PFSK-1 (cell line): ENCODE measurements at regions not wholly inside any gene's neighbourhood (a gene's known extent, or its start where the extent isn't known, plus 50 kb on each side); places are given as distances from the start of the nearest gene placed in this dataset.

Source experiments
- FOXP2 ChIP-seq: optimal IDR thresholded peaks from 2 replicates; pipeline ENCODE3; 2011; ENCODE audit warnings: borderline replicate concordance, control low read depth, inconsistent platforms; ENCODE audit not compliant: insufficient read depth; ENCODE audit errors: extremely low read length, extremely low read depth
- POLR2AphosphoS5 ChIP-seq: IDR thresholded peaks from 2 replicates; pipeline ENCODE4 v1.6.1; 2012; ENCODE audit warnings: low read depth, mild to moderate bottlenecking, control low read depth, low read length, moderate library complexity
- SIN3A ChIP-seq: IDR thresholded peaks from 2 replicates; pipeline ENCODE4 v1.6.1; 2012; ENCODE audit warnings: mild to moderate bottlenecking, low read length, moderate library complexity, borderline replicate concordance; ENCODE audit not compliant: insufficient read depth
- TAF1 ChIP-seq: IDR thresholded peaks from 2 replicates; pipeline ENCODE4 v1.6.1; 2012; ENCODE audit warnings: low read length, control low read depth, borderline replicate concordance; ENCODE audit not compliant: insufficient read depth
- TF ChIP-seq, protein P1 (sequence below), 2 experiments: IDR thresholded peaks; 2 replicates each; pipeline versions ENCODE4 v1.6.1 to v1.8.0; 2011 to 2012; ENCODE audit warnings: low read depth in 2 of 2, low read length in 2 of 2, control low read depth in 1 of 2, inconsistent platforms in 1 of 2, mild to moderate bottlenecking in 1 of 2, moderate library complexity in 1 of 2; ENCODE audit not compliant: insufficient read depth in 1 of 2

DNA sequence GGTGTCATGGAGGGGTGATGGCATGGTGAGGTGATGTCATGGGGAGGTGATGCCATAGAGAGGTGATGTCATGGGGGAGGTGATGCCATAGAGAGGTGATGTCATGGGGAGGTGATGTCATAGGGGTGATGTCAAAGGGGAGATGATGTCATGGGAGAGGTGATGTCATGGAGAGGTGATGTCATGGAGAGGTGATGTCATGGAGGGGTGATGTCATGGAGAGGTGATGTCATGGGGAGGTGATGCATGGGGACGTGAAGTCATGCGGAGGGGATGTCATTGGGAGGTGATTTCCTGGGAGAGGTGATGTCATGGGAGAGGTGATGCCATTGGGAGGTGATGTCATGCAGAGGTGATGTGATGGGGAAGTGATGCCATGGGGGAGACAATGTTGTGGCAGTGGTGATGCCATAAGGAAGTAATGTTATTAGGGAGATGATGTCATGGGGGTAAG is 92.1 kb upstream of the C1orf174 start:
- TF ChIP-seq FOXP2 (no peak), POLR2AphosphoS5 (no peak), SIN3A (no peak), TAF1 (no peak)
- TF ChIP-seq, protein P1, sequence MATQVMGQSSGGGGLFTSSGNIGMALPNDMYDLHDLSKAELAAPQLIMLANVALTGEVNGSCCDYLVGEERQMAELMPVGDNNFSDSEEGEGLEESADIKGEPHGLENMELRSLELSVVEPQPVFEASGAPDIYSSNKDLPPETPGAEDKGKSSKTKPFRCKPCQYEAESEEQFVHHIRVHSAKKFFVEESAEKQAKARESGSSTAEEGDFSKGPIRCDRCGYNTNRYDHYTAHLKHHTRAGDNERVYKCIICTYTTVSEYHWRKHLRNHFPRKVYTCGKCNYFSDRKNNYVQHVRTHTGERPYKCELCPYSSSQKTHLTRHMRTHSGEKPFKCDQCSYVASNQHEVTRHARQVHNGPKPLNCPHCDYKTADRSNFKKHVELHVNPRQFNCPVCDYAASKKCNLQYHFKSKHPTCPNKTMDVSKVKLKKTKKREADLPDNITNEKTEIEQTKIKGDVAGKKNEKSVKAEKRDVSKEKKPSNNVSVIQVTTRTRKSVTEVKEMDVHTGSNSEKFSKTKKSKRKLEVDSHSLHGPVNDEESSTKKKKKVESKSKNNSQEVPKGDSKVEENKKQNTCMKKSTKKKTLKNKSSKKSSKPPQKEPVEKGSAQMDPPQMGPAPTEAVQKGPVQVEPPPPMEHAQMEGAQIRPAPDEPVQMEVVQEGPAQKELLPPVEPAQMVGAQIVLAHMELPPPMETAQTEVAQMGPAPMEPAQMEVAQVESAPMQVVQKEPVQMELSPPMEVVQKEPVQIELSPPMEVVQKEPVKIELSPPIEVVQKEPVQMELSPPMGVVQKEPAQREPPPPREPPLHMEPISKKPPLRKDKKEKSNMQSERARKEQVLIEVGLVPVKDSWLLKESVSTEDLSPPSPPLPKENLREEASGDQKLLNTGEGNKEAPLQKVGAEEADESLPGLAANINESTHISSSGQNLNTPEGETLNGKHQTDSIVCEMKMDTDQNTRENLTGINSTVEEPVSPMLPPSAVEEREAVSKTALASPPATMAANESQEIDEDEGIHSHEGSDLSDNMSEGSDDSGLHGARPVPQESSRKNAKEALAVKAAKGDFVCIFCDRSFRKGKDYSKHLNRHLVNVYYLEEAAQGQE (IDR thresholded peaks at IDR 0.05; ENCODE audit: insufficient read depth in 1 of 2, low read depth in 2 of 2, low read length in 2 of 2): no peak

DNA sequence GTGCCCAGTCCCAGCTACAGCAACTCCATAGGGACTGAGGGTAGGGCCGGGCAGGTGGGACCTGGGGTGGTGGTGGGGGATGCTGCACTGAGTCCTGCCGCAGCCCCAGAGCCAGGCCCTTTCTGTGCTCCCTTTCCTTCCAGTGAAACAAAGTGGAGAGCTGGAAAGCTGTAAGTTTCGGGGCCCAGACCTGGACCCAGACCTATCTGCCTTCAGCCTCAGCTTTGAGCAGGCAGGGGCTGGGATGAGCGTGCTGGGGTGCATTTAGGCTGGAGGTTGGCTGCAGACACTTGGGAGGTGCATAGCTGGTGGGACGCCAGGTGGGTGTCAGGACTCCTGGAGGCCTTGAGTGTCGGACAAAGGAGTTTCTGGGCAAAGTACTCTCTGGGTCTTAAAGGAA is 92.7 kb upstream of the C1orf174 start:
- TF ChIP-seq TAF1: no peak
- no peak for TF ChIP-seq SIN3A
- no peak for TF ChIP-seq POLR2AphosphoS5
- TF ChIP-seq, protein P1 (IDR thresholded peaks at IDR 0.05; ENCODE audit: insufficient read depth in 1 of 2, low read depth in 2 of 2, low read length in 2 of 2): no peak
- TF ChIP-seq FOXP2: no peak

DNA sequence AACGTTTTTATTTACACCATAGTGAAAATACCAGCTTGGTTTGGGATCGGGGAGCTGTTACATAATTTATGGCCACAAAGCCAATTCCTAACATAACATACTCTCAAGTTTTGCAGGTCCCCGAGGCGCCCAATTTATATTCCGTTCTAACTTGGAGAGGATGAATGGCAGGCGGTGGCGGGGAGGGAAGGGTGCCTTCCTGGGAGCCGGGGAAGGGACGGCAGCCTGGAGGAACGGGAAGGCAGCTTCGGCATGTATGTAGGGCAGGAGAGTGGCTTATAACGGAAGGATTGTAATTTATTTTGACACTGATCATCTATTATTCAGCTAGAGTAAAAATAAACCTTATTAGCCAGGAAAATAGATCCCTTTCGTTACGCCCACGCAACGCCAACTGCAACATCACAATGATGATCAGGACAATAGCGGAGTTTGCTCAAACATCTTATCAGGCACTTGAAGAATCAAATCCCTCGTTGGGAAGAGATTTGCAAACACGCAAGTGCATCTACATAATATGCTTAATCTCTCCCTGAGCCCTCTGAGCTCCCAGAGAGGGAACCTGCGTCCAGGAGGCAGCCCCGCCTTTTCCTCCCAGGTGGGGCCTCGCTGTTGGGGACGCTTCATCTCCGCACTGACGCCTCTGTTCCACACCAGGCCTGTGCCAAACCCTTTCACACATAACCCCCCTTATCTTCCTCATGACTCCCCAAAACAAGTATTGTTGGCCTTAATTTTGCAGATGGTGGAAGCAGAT is 93.7 kb upstream of the C1orf174 start:
- TF ChIP-seq SIN3A: no peak
- TF ChIP-seq TAF1: no peak

DNA sequence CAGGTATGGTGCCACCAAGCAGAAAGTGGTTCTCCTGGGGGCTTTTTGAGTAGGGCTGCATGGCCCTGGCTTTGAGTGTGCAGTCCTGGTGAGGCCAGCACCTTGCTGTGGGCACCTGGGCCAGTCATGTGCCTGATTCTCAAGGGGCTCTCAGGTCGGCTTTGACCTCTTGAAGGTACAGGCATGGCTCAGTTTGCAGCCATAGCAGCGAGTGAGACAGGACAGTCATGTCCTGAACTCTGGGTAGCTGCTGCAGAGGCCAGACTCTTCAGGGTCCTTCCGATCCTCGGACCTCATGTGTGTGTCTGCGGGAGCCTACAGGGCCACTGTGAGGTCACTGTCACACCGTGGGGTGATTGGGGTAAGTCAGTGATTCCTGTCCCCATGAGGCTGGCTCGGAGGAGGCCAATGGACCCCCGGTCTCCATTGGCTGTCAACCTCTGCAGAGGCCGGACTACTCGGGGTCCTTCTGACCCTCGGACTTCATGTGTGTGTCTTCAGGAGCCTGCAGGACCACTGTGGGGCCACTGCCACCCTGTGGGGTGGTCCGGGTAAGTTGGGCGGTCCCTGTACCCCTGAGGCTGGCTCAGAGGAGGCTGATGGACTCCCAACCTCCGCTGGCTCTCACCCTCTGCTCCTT is 95.2 kb upstream of the C1orf174 start:
- TF ChIP-seq, protein P1 (IDR thresholded peaks at IDR 0.05; ENCODE audit: insufficient read depth in 1 of 2, low read depth in 2 of 2, low read length in 2 of 2): no peak
- TF ChIP-seq SIN3A (no peak), FOXP2 (no peak), TAF1 (no peak), POLR2AphosphoS5 (no peak)

DNA sequence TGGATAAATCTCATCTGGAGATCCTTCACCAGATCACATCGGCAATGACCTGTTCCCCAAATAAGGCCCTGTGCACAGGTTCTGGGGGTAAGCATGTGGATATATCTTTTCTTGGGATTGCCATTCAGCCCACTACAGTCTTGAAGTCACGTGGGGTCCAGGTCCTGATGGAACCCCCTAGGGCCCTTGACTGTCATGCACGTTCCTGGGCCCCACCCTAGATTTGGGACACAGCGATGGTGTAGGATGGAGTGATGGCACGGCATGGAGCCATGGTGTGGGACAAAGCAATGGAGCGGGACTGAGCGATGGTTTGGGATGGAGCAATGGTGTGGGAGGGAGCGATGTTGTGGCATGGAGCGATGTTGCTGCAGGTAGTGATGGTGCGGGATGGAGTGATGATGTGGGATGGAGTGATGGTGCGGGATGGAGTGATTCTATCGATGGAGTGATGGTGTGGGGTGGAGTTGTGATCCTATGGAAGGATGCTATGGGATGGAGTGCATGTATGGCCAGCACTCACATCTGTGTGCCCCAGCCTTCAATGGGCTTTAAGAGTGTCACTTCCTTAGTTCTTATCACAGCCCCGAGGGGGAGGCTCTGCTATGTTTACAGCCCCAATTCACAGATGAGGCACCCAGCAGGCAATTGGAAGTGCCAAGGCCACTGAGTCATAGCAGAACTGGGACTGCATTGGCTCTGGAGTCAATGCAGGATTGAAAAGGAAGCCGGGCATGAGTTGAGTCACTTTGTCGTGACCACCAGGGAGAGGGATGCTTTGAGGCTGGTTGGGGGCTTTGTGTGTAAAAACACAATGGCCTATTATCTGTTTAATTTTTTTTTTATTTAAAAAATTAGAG is 97.0 kb upstream of the C1orf174 start:
- TF ChIP-seq TAF1: no peak
- TF ChIP-seq SIN3A: no peak
- no peak for TF ChIP-seq POLR2AphosphoS5
- TF ChIP-seq FOXP2: no peak
- TF ChIP-seq, protein P1 (IDR thresholded peaks at IDR 0.05; ENCODE audit: insufficient read depth in 1 of 2, low read depth in 2 of 2, low read length in 2 of 2): no peak
